C1 segment of cervical spinal cord (tissue), 14 donors: ENCODE measurements at regions not wholly inside any gene's neighbourhood (a gene's known extent, or its start where the extent isn't known, plus 50 kb on each side); places are given as distances from the start of the nearest gene placed in this dataset.

Source experiments
- DNase-seq, 14 donors: peaks; one replicate each; lab custom pipeline; 2025; lab: John Stamatoyannopoulos, UW

DNA sequence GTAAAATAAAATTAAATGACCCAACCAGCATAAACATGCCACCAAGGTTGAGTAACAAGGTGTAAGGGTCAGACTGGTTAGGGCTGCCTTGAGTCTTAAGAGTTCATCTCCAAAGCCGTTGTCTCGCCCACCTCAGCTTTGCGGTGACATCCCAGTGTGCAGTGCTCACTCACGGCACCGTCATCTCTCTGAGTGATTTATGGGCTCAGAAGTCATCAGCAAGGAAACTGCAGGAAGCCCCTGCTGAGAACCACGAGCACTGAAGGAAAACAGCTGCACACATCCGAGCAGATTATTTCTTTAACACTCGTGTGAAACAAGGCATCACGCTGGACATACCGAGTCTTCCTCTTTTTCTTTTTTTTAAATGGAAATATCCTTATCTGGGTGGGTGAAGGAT, 411.1 kb downstream of the TRIML1 start:
- DNase-seq: no peak

- no peak for DNase-seq
Measured at GRCh38 chr4:188551156-188551555, 411.9 kb downstream of the TRIML1 start.

DNA sequence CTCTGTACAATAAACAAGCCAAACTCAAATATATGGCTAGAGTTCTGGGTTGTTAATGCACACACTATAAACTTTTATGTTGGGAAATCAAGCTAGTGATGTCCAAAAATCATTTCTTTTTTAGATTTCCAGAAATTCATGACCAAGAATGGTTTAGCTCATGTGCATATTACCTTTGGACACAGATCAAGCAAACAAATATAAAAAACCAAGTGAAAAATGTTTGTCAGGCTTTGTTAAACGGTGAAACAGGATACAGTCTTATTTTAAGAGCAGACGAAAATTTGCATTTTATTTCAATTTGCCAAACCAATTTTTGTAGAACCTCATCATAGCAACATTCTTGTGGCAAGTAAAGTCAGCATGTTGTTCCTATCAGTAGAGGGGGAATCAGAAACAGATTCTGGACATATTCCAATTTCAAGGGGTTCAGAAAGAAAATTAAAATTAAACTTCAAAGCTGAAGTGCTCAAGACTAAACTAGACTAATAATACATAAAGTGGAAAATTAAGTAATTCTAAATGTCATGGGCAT, 413.6 kb downstream of the TRIML1 start:
- DNase-seq: no peak

GRCh38 chr4:188554413-188554812, 415.2 kb downstream of the TRIML1 start:
- no peak for DNase-seq

DNA sequence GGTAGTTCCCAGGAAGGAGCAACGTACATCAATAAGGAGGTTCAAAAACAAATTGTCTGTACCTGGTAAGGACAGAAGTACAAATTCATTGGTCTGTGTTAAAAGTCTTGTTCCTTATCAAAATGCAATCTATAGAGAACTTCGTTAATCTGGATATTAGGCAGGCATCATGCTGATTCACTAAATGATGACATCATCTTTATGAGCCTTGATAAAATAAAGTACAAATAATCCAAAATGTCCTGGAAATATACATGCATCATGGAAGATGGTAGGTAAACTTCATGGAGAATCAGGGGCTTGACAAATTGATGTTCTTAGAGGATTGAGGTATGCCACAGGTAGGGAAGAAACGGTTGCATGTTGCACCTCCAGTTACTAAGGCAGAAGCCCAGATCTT, 433.9 kb downstream of the TRIML1 start:
- DNase-seq: no peak

GRCh38 chr4:188578657-188579056, 439.4 kb downstream of the TRIML1 start:
- DNase-seq: no peak

GRCh38 chr4:188596021-188596420, 456.8 kb downstream of the TRIML1 start:
- DNase-seq: no peak

DNA sequence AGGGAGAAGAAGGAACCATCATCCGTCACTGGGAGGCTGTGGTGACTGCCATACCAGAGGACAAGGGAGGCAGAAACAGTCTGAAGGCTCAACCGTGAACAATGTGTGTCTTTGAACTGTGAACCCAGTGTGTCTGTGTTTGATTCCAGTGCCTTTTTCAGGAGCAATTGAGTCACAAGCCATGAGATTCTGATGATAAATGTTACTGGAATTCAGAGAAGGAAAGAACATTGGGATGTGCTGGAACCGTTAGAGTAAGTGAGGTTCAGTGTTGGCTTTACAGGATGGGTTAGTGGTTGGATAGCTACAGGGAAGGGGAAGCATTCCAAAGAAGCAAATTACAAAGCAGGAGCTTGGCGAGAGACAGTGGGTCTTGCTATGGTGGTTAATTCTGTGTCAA, 464.4 kb downstream of the TRIML1 start:
- no peak for DNase-seq

DNA sequence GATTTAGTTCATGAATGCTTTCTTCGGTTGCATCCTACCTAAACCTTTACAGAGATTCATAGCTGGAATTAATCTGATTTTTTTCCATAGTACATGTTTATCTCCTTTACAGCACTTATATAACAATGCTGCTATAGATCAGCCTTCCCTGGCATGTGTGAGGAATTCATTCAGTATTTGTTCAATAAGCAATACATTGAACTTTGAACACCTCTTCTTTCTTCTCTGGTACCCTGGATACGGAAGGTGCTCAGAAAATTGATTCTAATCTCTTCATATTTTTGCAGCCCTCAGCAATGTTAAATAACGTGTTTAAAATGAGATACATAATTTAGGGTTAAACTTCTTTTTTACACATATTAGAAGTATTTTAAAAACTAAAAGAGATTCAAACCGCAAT, 467.4 kb downstream of the TRIML1 start:
- DNase-seq: no peak

DNA sequence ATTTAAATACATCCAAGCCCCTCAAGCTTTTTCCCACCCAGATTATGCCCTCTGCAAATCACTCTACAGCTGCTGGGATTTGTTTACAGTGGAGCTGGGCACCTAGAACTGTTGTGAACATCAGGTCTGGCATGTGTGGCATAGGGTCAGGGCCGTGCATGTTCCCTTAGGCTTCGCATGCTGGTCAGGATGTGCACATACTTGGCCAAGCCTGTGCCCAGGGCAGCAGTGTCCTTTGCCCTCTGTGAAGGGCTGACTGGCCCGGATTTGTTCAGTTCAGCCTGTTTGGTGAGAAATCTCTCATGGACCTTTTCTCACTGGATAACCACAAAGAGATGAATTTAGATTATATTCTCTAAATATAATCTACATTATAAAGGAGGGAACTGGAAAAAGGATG, 471.9 kb downstream of the TRIML1 start:
- DNase-seq: no peak

DNA sequence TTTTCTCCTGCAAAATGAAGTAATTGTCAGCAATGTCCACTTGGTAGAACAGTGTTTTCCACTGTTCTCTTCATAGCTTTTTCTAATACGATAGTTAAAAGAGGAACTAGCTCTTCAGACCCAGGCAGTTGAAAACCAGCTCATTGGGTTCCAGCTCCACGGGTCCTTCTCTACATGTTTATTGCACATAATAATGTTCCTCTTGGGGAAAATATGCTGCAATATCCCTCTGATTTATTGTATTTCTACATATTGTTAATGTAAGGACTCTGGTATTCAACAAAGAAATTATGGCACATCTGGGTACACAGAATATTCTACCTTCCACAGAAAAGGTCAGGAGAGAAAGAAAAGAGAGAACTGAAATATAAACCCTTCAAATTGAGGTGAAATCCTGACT, 473.4 kb downstream of the TRIML1 start:
- DNase-seq: no peak

- DNase-seq: no peak
Measured at GRCh38 chr4:188613976-188614375, 474.7 kb downstream of the TRIML1 start.

- no peak for DNase-seq
Measured at GRCh38 chr4:188619456-188620149, 480.4 kb downstream of the TRIML1 start.

GRCh38 chr4:188620608-188621007, 481.4 kb downstream of the TRIML1 start:
- DNase-seq: no peak

DNA sequence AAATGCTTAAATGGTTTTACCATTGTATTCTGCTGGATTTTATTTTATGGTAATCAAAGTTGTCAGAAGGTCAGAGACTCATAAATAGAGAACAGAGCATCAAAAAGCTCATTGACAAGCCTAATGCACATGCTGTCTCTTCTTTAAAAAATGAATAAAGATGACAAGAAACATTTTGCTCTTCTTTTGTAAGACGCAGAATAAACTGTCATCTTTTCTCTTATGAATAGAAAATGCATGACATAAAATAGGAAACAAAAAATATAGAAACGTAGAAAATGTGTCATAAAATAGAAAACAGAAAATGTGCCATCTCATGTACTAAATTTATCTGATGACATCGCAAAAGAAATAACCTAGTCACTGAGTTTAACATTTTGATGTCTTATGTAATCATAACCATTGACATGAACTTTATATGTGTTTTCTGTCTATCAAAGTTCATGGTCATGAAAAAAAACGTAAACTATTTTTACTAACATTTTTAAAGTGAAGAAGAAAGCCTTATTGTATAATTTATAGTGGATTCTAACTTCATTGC, 484.1 kb downstream of the TRIML1 start:
- DNase-seq: no peak

DNA sequence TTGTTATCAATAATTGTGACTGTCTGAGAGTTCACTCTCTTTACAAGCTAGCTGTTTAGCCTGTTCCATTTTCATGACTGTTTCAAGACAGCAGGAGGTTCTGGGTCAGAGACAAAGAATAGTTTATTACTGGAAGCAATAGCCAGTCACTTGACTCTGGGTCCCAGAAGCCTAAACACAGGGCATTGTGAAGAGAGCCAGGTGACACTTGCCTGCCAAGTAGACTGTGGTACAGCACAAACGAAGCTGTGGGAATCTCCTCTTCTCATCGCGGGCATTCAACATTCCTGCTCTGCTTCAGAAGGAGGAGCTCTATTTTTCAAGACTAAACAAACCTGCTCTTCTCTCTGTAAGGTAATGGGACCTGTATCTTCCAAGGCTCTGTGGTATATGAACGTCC, 485.1 kb downstream of the TRIML1 start:
- DNase-seq: peak in 1 of 14 donors; percentile 1

DNA sequence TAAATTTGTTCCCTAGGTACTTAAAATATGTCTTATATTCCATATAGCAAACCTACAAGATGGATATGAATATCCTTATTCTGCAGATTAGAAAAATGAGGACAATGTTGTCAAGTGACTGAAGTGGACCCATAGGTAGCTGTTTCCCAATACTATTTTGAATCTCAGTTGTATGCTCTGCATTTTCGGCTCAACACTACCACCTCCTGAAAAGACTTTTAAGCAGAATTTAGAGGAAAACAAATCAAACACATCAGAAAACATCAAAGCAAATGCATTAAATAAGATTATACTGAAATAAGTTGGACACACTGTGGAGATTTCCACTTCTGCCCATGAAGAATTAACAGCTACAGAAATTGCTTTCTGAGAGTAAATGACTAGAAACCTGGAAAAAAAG, 488.7 kb downstream of the TRIML1 start:
- no peak for DNase-seq

DNA sequence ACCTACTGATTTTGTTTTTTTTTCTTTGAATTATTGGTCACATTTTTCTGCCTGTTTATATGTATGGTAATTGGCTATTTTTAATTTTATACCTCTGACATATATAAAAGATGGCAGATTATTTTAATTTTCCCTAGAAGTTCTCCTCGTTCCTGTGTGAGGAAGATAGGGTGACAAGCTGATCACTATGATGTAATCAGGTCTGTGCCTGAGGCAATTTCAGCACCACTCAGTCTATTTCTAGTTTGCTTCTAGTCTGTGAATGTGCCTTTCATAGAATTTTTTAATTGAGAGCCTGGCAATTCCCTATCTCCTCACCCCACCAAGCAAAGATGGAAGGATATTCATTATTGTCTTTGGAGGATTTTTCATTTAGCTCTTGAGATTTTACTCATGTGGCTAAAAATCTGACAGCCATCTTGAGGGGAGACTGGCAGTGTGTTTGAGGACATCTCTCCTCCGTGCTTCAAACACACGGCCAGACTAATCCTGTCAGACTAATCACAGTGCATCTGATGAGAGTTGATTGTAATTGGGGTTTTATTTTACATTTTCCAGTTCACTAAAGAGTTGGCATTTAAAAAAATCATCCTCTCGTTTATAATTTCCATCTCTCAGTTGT, 500.3 kb downstream of the TRIML1 start:
- DNase-seq: no peak

DNA sequence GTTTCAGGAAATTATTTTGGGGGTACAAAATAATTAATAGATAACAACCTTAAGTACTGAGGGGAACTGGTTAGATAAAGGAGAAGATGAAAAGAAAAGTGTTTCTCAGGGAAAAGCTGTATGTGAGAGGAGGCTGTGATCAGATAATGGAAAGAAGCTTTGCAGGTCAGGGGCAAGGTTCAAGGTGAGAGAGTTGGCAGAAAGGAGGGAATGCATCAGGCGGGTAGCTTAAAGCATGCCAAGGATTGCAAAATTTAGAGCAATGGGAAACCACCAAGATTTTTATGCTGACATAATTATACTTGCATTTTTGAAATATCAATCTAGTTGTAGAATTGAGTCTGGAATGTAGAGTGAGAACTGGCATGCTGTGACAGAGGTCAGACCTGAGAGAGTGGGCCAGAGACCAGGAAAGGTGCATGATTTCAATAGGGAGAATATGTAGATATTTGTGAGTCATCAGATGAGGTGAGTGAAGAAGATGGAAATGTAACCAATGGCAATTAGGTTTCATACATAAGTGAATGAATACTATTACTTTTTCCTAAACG, 508.7 kb downstream of the TRIML1 start:
- no peak for DNase-seq

DNA sequence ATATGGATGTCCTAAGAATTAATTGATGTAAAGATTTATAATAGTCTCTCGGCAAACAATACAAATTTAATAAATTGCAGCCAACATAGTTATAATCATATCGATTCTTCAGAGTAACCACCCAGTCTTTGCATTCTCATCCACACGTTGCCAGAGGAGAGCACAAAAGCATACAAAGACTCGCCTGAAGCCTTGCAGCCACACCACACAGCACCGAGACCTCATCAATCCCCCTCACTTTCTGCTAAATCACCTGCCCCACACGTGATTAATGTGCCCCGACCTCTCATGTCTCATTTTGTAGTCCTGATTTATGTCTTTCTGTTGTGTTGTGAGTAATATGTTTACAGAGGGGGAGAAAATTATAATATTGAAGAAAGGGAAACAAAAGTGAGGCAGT, 510.4 kb downstream of the TRIML1 start:
- DNase-seq: no peak

GRCh38 chr4:188650516-188650915, 511.3 kb downstream of the TRIML1 start:
- DNase-seq: no peak

- no peak for DNase-seq
Measured at GRCh38 chr4:188657365-188657764, 518.1 kb downstream of the TRIML1 start.
